KG1 (cell line): ENCODE measurements at regions not wholly inside any gene's neighbourhood (a gene's known extent, or its start where the extent isn't known, plus 50 kb on each side); places are given as distances from the start of the nearest gene placed in this dataset.
"Not testable (repeated sequence)": the region's sequence is repeated elsewhere in the genome, so short reads cannot be mapped to it uniquely, and the experiment has no call there.

Source experiments
- DNase-seq: peaks from one replicate; lab custom pipeline; 2025; lab: John Stamatoyannopoulos, UW

- DNase-seq: no peak
Measured at GRCh38 chr13:109323338-109323737, 463.0 kb downstream of the IRS2 start.

GRCh38 chr13:109318945-109319590 lies 467.3 kb downstream of the IRS2 start:
- no peak for DNase-seq

- DNase-seq: no peak
Measured at GRCh38 chr13:109315481-109315880, 470.9 kb downstream of the IRS2 start.

DNA sequence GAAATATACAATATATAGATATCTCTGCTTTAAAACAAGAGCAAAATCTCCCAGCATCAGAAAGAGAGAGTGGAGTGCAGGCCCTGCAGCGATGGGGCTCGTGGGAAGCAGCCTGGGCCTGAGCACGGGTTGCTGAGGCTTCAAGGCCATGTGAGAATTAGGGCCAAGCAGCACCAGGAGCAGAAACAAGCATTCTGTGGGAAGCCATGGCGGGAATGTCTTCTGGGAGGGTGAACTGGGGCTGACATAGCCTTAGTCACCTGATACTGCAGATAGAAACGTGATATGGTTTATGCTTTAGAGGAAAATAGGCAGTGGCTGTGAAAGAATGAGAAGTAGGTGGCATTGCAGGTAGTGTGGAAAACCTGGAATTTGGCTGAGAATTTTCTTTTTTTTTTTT lies 472.3 kb downstream of the IRS2 start:
- DNase-seq: no peak

DNA sequence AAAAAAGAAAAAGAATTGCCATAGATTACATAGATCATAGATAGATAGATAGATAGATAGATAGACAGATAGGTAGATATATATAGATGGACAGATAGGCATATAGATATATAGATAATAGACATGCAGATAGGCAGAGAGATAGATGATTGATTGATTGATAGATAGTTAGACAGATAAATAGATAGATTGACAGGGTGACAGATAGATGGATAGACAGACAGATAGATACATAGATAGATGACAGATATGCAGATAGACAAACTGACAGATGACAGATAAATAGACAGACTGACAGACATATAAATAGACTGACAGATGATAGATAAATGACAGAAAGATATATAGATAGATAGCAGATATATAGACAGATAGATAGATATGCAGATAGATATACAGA lies 474.0 kb downstream of the IRS2 start:
- no peak for DNase-seq

DNA sequence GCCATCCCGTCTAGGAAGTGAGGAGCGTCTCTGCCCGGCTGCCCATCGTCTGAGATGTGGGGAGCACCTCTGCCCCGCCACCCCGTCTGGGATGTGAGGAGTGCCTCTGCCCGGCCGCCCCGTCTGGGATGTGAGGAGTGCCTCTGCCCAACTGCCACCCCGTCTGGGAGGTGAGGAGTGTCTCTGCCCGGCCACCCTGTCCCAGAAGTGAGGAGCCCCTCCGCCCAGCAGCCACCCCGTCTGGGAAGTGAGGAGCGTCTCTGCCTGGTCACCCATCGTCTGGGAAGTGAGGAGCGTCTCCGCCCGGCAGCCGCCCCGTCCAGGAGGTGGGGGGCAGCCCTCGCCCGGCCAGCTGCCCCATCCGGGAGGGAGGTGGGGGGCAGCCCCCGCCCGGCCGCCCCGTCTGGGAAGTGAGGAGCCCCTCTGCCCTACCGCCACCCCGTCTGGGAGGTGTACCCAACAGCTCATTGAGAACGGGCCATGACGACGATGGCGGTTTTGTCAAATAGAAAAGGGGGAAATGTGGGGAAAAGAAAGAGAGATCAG lies 474.9 kb downstream of the IRS2 start:
- not testable (repeated sequence) for DNase-seq

- DNase-seq: no peak
Measured at GRCh38 chr13:109309625-109310363, 476.6 kb downstream of the IRS2 start.

- DNase-seq: no peak
Measured at GRCh38 chr13:109307027-109307426, 479.4 kb downstream of the IRS2 start.

DNA sequence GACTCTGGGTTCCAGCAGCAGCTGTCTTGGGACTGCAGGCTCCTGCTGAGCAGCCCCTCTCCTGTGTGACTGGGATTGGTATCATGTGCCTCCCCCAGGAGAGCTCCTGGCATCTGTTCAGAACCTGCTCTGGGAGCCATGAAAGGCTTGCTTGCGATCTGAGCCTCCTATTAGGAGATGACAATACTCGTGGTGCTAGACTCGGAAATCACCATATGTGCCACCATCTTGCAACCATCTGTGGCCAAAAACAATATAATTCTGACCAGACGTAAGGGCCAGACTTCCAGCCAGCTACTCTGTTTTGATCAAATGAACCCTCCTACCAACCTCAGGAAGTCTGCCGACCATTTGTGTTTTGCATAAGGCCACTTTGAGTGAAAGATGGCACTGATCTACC lies 484.7 kb downstream of the IRS2 start:
- DNase-seq: no peak

DNA sequence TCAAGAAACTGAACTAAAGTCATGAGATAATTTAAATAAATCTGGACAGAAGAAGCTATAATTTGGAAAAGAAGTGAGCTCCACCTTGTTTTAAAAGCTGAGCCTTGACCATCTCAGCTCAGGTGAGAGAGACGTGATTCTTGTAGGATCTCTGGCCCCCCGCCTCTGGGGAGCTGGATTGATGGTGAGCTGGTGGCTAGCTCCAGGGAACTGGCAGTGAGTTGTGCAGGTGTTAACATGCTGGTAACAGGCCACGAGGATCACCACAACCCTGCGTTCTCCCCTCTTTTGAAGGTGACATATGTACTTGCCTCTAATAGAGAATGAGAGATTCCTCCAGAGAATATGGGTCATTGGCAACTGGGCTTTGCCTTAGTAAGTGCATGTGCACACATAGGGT lies 485.1 kb downstream of the IRS2 start:
- DNase-seq: no peak

GRCh38 chr13:109297628-109298027 lies 488.8 kb downstream of the IRS2 start:
- DNase-seq: no peak

DNA sequence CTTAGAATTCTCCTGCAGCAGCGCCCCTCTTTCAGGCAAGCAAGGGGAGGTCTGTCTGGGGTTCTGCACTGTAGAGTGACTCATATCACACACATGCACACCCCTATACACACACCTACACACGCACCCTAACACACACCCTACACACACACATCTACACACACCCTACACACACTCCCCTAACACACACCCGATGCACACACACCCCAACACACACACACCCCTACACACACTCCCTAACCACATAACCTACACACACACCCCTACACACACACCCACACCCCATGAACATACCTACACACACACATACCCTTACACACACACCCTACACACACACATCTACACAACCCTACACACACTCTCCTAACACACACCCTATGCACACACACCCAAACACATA lies 493.2 kb downstream of the IRS2 start:
- DNase-seq: no peak

GRCh38 chr13:109288151-109288709 lies 498.2 kb downstream of the IRS2 start:
- DNase-seq: no peak

DNA sequence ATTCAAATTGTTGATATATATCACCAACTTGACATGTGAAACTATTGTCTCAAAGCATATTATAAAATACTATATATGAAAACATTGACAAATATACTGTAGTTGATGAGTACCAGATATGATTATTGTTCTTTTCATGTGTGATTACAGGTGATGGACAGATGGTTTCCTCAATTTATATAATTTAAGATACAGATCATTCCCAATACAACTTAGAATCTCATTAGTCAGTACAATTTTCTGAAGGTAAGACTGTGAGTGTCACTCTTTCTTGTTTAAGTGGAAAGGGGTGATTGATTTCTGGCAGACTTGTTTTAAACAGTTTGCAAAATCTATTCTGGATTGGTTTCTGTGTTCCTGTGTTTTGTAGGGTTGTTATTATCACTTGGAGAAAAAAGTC lies 498.8 kb downstream of the IRS2 start:
- DNase-seq: no peak

GRCh38 chr13:109285586-109285985 lies 500.8 kb downstream of the IRS2 start:
- no peak for DNase-seq

DNA sequence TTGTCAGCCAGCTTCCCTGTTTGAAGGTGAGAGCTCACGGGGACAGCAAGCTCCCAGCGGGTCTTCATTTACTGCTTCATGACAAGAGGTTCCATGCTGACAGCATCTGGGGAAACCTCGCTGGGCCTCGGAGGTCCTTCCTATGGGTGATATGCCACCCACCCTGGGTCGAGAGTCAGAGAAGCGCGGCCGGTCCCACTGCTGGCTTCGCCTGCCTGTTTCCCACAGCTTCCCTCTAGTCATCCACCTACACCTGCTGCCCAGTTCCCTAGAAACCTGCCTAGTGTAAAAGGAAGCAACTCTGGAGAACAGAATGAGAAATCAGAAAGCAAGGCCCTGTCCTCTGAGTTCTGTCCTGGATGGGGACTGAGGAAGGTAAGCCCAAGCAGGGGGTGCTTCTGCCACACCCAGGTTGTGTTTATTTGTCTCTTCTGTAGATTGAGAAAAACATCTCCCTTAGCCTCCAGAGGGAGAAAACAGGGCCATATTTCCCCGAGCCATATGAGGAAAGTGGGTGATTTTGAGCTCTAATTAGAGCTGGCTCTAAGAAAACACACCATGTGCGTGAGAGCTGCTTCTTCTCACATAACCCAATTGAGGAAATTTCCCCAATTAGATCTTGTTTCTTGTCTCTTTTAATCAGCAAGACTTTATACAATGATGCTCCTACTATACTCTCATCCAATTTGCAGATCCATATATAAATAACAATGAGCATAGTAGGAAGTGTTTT lies 504.3 kb downstream of the IRS2 start:
- no peak for DNase-seq

DNA sequence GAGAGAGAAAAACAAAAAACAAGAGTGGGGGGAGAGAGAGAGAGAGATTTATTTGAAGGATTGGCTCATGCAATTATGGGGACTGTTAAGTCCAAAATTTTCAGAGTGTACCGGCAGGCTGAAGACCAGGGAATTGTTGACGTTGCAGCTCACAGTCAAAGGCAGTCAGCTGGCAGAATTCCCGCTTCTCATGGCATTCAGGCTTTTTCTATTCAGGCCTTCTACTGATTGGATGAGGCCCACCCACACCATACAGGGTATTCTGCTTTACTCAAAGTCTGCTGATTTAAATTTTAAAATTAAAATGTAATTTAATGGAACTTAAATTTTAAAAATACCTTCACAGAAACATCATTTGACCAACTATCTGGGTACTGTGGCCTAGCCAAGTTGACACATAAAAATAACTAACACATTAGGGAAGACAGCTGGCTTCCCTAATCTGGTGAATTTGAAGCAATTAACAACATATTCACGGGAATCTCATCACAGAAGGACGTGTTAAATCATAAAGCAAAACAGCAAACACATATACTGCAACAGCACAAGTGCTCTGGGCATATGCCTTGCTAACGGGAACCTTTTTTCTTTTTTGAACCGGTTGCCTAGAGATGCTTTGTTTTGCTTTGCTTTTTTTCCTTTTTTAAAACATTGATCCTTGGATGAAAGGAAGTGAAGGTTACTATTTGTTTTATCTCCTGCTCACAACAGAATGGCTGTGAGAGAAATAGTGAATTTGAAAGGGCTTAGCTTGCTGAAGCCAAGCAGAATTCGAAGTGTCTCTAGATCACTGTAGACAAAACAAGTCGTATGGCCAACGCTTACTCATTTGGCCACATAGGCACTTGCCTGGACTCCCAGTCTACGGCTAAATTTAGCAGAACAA lies 505.1 kb downstream of the IRS2 start:
- DNase-seq: no peak

- DNase-seq: no peak
Measured at GRCh38 chr13:109276261-109276660, 510.1 kb downstream of the IRS2 start.

DNA sequence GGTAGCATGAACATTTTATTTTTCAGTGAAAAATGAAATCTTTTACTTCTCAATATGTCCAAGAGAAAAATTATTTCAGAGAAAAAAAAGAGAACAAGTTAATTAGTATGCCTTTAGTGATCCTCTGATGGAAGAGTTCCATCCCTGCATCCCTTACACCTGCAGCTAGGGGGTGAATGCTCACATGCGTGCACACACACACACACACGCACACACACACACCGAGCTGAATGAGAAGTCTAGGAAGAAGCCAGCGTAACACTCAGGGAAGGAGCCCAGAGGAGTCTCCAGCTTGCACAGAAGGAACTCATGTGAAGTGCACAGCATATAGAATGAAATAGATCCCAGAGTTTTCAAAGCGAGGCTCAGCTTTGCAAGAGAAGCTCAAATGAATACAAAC lies 510.5 kb downstream of the IRS2 start:
- DNase-seq: no peak

DNA sequence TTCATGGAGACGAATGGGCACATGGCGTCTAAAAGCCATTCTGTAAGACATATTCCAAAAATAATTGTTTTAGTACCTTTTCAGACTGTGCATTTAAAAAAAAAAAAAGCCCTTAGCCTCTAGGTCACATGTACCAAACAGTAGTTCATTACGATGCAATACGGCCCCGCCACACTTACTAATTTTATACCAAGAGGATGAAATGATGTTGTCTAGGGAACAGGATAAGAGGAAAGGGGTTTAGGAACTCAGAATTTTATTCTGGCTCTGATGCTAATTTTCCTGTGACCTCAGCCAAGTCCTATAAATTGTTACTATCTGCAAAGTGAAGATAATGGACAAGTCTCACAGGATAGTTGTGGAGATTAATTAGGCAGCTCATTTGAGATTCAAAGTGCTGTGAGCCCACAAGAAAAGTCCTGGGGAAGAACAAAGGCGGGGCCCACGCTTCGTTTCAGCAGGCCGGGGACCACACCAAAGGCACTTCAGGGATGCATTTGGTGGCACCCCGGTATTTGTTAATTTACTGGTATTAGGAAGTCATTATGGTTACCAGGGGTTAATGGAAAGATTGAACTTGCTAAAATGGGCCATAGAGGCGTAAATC lies 511.1 kb downstream of the IRS2 start:
- no peak for DNase-seq

GRCh38 chr13:109274188-109274821 lies 512.1 kb downstream of the IRS2 start:
- no peak for DNase-seq
